GM12891 (cell line): ENCODE measurements at regions not wholly inside any gene's neighbourhood (a gene's known extent, or its start where the extent isn't known, plus 50 kb on each side); places are given as distances from the start of the nearest gene placed in this dataset.

Experiments
- POLR2A ChIP-seq: IDR thresholded peaks from 2 replicates; pipeline ENCODE4 v1.6.1; 2011; ENCODE audit warnings: low read depth, low read length, control low read depth
- SPI1 ChIP-seq: IDR thresholded peaks from 2 replicates; pipeline ENCODE4 v1.6.1; 2011; ENCODE audit warnings: low read depth, low read length, control low read depth

- TF ChIP-seq SPI1 (no peak), POLR2A (no peak)
Observed at GRCh38 chr7:116337018-116337417, 126.7 kb downstream of the TES start.
